IPS-NIHi11 (cell line): ENCODE measurements at regions not wholly inside any gene's neighbourhood (a gene's known extent, or its start where the extent isn't known, plus 50 kb on each side); places are given as distances from the start of the nearest gene placed in this dataset.

Source experiments
- DNase-seq: peaks from one replicate; pipeline ENCODE4 v3.0.0; 2012; ENCODE audit warnings: mixed read lengths, low spot score

GRCh38 chr7:16001477-16001876 is 315.0 kb upstream of the MEOX2 start:
- no peak for DNase-seq

- no peak for DNase-seq
These were observed 312.1 kb upstream of the MEOX2 start for GRCh38 chr7:15998617-15999016.

- no peak for DNase-seq
These were observed 308.5 kb upstream of the MEOX2 start for GRCh38 chr7:15995027-15995426.

- no peak for DNase-seq
These were observed 302.7 kb upstream of the MEOX2 start for GRCh38 chr7:15989194-15989593.

- no peak for DNase-seq
These were observed 299.3 kb upstream of the MEOX2 start for GRCh38 chr7:15985587-15986384.

- DNase-seq, result no peak
These were observed 291.2 kb upstream of the MEOX2 start for GRCh38 chr7:15977663-15978062.

DNA sequence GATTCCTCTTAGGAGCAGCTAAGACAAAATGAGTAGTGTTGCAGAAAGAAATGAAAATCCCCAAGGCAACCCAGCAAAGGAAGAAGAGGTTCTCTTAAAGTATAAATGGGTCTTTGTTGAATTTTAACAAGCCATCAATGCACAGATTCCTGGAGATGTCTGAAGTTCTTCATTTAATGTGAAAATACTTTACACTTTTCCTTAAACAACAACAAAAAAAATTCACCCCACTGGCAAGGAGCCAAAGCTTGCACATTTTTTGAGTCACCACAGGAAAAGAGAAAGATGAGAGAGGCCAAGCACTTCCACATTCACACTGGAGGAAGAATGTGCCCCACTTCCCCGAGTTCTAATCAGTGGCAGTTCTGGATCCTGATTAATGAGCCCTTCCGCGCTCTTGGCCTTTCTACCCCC is 286.4 kb upstream of the MEOX2 start:
- no peak for DNase-seq

DNA sequence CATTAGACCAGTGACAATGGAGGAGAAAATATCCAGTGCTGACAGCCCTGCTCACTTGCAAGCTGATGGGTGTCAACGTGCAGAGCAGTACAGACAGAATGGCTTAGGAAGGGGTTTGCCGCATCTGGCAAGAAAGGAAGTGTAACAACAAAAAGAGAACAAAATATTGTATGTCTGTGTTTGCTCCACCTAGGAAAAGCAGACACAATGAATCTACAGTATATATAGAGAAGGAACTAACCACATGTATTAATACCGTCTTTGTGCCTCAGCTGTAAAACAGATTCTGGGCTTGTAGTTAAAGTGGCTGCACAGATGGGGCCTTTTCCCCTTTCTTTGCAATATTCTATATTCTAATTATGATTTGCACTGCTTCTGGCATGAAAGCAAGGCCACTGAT is 281.1 kb upstream of the MEOX2 start:
- no peak for DNase-seq

DNA sequence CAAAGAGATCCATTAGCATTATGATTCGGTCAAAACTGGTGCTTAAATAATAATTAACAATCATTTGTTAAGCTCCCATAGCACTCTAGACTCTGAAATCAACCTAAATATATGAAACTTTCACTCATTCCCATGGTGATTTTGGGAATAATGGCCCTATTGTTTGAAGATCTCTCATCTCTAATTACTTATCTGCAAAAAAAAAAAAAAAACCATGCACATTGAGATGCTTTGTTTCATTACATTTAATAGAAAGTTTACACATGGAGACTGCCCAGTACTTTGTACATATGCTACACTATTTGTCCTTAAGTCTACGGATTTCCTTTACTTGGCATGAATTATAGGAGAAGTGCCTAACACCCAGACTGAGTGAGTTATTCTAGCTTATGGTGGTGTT is 280.6 kb upstream of the MEOX2 start:
- no peak for DNase-seq

GRCh38 chr7:15963206-15963605 is 276.7 kb upstream of the MEOX2 start:
- no peak for DNase-seq

DNA sequence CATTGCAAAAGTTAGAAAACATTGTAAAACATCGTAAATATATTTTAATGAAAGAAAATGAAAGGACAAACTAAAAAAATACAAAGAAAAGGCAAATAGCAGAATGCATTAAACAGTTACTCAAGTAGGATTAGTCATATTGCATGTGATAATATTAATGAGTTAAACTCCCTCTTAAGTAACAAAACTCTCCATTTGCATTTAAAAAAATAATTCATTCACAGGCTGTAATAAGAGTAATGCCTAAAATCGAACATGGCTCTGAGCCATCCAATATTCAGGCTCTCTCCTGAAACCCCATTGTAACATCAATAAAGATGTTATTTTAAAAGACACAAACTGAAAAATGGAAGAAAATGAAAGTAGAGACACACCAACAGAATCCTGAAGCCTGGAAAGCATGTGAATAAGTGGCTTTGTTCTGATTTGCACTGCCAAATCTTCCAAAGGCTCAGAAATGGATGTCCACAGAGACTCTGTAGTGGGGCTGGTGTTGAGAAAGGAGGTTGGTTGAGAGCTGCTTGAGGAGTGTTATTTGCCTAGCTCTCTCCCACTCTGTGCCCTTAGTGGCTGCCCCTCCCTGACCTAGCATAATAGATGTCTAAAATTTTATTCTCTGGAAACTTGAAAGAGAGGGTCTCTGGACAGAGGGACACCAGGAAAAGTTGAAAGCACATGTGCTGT is 268.3 kb upstream of the MEOX2 start:
- no peak for DNase-seq

DNA sequence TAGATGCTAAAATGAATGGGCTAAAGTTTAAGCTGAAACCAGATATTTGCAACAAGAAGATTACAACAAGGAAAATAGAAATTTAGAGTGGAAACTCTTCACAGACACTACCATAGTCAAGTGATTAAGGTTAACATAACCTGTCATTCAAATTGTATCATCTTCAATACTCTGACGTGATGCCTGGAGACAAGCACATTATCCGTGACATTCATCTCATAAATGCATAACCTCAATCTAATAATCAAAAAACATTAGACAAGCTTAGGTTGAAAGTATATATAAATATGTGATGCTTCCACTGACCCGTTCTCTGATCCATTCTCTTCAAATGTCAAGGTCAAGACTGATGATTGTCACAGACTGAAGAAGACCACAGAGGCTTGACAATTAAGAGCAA is 263.8 kb upstream of the MEOX2 start:
- DNase-seq, result no peak

- no peak for DNase-seq
These were observed 261.3 kb upstream of the MEOX2 start for GRCh38 chr7:15947754-15948153.

DNA sequence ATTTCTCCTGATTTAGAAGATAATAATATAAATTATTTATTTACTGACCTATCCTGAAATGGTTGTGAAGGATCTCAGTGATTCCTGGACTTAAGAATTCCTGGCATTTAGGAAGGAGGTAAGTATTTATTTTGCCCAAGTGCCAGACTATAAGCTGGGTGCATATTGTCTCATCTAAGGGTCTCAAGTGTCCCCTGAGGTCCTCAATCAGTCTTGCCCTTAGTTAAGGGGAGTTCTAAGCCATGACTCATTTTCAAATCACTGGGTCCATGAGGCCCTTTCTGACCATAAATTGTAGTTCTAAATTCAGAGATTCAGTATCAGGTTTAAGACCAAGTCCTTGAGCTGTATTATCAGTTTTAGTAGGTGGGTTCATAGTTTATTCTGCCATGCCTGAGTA is 251.6 kb upstream of the MEOX2 start:
- DNase-seq, result no peak

DNA sequence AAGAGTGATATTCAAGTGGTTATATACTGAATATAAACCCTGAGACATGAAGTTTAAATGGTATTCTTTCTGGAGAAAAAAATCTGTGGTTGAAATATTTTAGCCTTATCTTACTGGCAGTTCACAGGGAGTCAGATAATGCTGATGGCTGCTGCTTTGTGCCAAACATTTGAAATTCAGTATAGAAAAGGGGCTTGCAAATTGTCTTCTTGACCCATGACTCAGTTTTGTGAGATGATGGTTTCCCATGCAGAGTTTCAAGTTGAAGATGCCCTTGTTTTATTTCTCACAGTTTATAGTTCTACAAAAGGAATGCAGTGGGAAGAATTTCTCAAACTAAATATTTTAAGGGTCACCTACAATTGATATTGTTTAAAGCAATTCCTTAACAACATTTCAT is 251.1 kb upstream of the MEOX2 start:
- no peak for DNase-seq

DNA sequence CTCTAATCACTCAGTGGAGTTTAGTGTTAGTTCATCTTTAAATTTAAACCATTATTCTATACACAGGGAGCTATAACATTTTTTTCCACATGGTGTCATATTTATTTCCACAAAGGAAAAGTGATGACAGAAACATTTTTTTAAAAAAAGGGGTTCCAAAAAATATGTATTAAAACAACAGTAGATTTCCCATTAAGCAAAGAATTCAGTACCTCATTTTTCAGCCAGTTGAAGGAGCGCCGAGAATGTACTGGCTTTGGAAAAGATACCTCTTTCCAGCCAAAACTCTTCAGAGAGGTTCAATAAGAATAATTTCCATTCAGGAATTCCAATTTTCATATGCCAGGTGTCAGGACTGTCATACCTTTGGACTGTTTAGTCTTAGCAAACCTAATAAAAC is 250.5 kb upstream of the MEOX2 start:
- DNase-seq, result no peak

GRCh38 chr7:15932318-15932717 is 245.8 kb upstream of the MEOX2 start:
- no peak for DNase-seq

GRCh38 chr7:15929411-15929810 is 242.9 kb upstream of the MEOX2 start:
- no peak for DNase-seq

DNA sequence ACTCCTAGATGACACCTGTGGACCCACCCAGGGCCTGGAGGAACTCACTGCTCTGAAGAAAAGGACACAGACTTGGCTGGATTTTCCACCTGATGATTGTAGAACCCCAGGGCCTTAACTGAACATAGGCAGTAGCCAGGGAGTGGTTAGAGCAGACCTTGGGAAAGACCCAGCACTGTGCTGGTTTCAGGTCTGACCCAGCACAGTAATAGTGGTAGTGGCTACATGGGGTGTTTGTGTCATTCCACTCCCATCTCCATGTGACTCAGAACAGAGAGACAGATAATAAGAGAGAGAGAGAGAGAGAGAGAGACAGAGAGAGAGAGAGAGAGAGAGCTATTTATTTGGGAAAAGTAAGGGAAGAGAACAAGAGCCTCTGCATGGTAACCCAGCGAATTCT is 239.1 kb upstream of the MEOX2 start:
- DNase-seq, result no peak

- no peak for DNase-seq
These were observed 238.4 kb upstream of the MEOX2 start for GRCh38 chr7:15924910-15925309.

DNA sequence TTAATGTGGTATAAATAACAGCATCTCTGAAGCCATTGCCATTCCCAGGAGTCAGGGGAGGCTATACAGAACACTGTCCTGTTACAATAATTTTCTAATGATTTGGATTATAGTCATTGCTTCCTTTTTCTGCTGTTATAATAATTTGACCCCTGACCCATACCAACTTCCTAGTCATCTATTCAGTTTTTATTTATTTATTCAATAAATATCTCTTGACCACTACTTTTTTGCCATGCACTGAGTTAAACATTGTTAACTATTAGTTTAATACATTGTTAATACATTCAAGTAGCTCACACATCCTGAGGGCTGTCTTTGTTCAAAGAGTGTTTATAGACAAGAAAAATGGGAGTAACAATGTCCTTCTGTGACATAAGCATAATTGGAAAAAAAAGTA is 235.5 kb upstream of the MEOX2 start:
- DNase-seq, result no peak

GRCh38 chr7:15921576-15921975 is 235.1 kb upstream of the MEOX2 start:
- DNase-seq, result no peak

DNA sequence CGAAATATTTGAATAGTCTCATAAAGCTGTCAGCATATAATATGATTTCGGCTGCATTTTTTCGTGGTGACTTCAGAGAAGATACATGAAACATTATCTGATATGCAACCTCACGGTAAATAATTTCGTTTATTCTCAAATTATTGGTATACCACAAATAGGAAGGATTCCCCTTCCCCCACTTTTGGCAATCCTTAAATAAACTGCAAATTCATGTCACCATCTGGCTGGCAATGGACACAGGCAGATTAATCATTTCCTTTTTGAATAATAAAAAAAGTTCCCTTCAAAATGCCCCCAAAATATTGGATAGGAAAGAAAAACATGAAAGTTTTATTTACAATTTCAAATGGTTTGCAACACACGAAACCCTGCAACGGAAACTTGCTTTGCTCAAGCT is 234.5 kb upstream of the MEOX2 start:
- DNase-seq, result no peak
